ENCODE measurements at regions not wholly inside any gene's neighbourhood (a gene's known extent, or its start where the extent isn't known, plus 50 kb on each side); places are given as distances from the start of the nearest gene placed in this dataset.
"Not testable (repeated sequence)": the region's sequence is repeated elsewhere in the genome, so short reads cannot be mapped to it uniquely, and the experiment has no call there.

DNA sequence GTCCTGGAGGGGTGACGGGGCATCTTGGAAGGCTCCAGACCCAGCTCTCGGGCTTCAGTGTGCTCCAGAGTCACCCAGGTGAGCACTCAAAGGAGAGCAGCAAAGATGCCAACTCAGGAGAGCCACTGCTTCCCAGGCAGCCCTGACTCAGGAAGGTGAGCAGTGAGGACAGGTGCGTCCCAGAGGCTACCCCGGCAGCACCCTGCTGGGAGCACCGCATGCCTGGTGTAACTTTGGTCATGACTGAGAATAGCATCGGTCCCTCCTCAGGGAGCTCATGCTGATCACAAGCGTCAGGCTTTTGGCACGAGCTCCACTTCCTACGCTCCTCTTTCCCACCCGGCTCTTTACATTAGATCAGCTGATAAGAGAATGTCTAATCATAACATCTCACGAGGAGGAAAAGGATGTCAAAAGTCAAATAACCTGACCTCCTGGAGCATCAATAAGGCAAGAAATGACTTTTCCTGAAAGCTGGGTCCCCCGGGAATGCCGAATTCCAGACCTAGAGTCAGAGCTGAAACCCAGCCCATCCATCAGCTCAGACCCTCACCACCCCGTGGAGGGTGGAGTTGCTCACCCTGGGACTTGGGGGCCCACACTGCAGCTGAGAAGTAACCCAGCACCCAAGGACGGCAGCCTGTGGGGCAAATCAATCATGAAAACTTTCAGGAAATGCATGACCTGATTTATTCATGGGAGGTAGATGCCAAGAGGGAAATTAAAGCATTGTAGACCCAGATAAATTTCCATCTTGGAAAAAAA is 248.8 kb downstream of the ACKR3 start:
- DNase-seq (ENCODE audit: extremely low read depth, low read depth, low spot score), result no peak

DNA sequence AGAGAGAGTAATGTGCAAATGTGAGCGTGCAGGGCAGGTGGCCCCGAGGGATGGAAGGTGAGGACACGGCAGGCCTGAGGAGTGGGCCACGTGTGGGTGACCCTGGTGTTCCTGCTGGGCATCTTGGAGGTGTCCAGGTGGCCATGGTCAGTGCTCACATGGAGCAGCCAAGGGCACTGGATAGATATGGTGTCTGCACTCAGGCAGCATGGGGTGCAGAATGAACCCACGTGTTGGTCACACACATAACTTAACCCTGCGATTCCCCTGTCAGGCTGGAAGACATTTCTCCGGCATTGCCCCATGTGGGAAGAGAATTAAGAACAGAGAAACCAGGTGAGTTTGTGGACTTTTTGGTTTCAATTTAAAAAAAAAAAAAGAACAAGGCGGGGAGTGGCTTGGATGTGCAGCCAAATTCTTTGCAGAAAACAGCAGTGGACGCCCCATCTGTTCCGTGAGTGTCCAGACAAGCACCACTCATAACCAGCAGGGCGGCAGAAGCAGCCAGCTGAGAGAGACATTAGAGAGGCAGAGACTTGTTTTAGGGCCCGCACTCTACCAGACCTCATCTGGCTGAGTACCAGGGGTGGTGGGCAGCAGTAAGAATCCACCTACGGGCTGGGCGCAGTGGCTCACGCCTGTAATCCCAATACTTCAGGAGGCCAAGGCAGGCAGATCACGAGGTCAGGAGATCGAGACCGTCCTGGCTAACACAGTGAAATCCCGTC is 249.8 kb downstream of the ACKR3 start:
- no peak for DNase-seq (ENCODE audit: extremely low read depth, low read depth, low spot score)

DNA sequence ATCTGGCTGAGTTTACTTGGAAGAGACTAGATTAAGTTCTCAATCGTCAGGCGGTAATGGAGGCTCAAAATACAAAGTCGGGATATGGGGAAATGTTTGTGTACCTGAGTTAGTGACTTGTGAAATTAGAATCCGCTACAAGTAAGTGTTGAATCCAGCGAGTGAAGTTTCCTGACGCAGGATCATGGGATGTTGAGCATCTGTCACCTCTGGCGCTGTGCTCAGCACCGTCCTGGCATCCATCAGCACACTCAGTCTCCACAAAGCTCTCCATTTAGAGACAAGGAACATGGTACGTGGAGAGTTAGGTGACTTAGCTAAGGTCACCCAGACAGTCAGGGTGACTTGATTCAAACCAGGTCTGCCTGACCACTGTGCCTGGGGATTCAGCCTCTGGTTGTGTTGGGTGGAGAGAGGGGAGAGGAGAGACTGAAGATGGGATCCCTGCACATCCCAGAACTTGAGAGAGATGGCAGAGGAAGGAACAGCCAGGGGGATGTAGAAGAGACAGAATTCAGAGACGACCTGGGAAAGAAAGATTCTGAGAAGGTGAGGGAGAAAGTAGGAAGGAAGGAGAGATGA is 251.2 kb downstream of the ACKR3 start:
- DNase-seq (ENCODE audit: extremely low read depth, low read depth, low spot score), result no peak

DNA sequence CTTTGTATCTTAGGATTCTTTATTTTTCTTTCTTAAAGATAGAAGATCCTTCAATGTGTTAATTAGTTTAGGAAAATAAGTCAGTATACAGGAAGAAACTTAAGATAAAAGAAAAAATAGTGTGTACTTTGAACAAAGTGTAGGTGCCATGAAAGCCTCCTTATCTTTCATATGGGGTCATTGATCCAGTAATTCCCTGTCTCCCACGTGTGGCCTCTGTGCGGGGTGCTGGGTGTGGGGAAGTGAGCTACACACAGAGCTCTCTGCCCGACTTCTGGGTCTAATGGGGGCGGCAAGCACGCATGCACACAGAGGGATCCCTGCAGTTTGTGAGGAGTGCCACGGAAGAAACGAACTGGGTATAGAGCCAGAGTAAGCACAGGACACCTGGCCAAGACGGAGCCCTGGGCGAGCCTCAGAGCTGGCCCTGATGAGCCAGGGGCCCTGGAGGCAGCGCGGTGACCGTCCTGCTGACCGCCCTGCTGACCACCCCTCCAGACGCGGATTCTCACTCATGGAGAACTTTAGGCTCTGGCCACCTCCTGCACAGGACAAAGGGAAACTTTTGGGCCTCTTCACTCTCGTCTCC is 253.5 kb downstream of the ACKR3 start:
- DNase-seq (ENCODE audit: extremely low read depth, low read depth, low spot score), result no peak

DNA sequence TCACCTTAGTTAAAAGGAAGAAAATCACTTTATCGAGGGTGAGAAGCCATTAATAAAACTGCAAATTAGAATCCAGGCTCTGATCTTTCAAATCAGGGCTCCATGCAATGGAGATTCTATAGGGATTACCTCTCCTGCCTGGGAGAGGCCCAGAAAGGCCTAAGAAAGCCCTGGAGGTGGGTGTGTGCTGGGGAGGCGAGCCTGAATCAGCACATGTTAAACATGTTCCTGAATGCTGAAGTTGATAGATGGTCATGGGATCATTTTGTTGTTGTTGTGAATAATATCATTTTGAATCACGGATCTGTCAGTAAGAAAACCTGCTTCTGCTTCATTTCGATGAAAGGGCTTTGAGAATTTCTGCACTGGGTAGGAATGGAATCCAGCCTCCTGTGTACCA is 254.3 kb downstream of the ACKR3 start:
- no peak for DNase-seq (ENCODE audit: extremely low read depth, low read depth, low spot score)

DNA sequence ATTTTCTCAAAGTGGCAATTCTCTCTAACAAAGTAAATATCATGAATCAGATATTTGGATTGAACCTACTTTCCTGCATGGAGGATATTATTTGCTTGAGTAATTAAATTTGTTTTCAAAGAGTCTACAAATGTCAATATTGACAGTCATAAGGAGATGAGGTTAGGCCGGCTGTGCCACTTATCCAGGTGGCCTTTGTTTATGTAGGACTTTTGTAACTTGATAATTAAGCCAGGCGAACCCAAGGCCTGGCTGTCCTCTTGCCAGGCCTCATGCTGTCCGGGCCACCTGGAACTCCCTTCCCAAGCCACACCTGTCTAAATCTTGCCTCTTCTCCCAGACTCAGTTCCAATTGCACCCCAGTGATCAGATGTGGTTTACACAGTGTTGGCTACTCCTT is 255.2 kb downstream of the ACKR3 start:
- DNase-seq (ENCODE audit: extremely low read depth, low read depth, low spot score), result no peak

DNA sequence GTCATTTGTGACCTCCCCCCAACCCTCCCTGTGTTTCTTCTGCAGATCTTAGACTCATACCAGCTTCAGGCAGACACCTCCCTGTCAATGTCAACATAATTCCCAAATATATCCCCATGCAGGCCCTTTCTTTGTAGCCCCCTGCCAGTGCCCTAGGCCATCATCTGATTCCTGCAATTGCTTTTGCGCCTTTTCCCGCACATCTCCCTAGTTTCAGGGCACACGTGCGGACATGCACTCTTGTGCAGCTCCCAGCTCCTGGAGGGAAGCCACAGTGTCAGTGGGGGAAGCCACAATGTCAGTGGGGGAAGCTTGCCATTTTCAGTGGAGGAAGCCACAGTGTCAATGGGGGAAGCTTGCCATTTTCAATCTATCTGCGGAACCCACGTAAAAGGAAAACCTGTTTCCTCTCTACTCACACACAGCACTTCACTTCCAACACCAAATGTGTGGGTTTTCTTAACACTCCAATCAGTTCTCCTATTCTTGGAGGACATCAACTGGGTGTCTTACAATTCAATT is 256.4 kb downstream of the ACKR3 start:
- DNase-seq (ENCODE audit: extremely low read depth, low read depth, low spot score), result no peak

DNA sequence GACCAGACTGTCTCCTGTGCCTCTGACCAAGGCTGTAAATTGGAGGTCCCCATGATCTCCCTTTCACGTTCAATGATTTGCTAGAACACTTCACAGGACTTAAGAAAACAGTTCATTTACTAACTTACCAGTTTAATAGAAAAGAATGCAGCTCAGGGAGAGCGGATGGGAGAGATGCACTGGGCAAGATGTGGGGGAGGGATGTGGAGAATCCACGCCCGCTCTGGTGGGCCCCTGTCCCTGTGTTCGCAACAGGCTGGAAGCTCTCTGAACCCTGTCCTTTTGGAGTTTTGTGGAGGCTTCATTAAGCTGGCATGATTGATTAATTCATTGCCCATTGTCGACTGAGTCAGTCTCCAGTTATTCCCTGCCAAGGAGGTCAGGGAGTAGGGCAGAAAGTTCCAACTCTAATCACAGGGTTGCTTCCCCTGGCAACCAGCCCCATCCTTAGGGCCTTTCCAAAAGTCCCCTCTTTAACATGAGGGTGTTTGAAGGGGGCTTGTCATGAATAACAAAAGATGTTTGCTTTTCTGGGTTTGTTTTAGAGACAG is 257.1 kb downstream of the ACKR3 start:
- no peak for DNase-seq (ENCODE audit: extremely low read depth, low read depth, low spot score)

DNA sequence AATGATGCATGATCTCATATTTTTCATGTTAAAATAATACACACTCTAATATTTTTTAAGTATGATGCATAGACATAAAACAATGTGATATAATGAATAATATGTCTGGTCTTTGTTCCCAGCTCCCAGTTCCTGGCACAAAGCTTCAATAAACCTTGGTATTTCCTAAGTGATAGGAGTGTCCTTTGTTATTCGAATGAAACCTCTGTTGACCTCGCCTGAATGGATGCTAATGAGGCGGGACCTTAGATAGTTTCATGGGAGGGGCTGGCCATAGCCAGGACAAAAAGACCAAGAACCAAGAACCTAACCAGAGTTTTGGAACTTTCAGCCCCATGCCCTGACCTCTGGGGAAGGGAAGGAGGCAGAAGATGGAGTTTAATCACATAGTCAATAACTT is 257.7 kb upstream of the COPS8 start:
- peak; percentile 80 for DNase-seq (ENCODE audit: extremely low read depth, low read depth, low spot score)

DNA sequence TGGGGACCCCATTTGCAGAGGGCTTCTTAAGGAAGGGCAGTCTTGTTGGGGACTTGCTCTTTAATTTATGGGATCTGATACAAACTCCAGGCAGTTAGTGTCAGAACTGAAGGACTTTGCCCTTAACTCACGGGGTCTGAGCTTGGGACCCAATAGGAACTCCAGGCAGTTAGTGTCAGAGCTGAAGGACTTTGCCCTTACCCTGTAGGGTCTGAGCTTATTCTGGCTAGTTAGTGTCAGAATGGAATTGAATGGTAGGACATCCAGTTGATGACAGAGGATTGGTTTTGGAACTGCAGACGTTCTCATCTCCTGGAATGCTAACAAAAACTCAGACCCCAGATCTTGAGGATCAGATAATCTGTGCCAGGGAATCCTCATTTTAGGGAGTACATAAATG is 256.9 kb upstream of the COPS8 start:
- no peak for DNase-seq (ENCODE audit: extremely low read depth, low read depth, low spot score)

DNA sequence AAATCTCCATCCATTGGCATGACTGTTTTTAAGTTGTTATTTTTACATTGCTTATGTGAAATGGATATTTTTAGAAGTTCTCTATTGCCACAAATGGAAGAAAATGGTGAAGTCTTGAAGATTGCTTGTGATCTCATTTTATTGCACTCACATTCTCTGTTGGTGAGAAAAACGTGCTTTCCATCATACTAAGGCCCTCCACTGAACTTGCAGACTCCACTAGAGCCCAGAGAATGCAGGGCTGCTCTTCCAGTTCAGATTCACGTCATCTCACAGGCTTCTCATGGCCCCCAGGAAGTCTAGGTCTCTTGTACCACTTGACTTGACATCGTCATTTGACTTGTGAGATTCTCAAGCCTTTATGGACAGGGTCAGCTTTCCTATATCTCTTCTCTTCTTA is 254.8 kb upstream of the COPS8 start:
- no peak for DNase-seq (ENCODE audit: extremely low read depth, low read depth, low spot score)

DNA sequence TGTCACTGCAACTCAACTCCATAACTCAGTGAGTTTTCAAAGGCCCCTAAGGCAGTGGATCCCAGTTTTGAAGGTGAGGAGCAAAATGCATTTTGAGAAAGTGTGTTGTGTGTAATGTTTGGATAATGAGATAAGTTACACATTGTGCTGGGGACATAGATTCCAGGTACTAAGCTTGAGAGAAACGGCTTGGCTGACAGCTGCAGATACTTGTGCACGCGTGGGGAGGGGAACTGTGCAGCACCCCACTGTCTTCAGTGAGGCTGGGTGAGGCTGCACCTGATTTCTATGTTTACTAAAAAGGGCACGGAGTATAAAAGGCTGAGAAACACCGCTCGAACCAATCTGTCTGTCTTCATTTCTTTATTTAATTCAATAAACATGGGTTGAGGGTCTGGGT is 254.0 kb upstream of the COPS8 start:
- DNase-seq (ENCODE audit: extremely low read depth, low read depth, low spot score), result no peak

DNA sequence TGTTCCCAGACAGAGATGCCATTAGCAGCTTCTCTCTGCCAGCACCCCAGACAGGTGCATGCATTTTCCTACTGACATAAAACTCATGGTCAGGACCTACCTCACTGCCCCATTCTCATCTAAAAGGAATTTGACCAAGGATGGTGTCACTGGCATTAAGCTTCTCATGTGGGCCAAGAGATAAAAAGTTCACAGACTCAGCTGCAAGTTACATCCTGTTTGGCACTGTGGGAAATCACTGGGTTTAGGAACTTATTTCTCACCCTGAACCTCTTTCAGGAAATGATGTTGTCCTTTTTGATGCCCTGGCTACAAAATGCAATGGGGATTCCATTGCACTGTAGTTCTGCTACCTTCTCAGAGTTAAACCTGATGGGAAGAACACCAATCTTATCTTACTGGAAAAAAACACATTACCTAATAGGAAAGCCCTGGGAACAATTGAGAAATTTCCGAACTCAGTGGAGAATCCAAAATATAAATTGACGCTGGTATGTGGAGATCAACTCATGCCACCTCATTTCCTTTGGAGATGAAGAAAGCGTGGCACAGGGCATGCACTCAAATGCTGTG is 252.1 kb upstream of the COPS8 start:
- peak; percentile 84 for DNase-seq (ENCODE audit: extremely low read depth, low read depth, low spot score)

DNA sequence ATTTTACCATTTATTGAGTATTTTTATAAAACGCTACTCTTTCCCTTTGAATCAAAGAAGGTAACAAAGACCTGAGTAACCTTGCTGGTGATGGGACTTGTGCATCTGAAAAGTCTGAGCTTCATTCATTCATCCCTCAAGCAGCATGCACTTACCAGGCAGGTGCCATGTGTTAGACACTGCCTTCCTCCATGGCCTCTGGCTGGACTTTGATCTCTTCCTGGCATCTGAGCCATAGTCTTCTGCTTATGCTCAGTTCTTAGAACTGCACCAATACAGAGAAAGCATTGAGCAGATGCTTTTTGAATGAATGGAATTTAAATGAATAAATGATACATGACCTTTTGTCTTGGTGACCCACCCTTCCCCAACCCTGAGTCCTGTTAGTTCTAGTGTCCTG is 251.4 kb upstream of the COPS8 start:
- DNase-seq (ENCODE audit: extremely low read depth, low read depth, low spot score), result no peak

DNA sequence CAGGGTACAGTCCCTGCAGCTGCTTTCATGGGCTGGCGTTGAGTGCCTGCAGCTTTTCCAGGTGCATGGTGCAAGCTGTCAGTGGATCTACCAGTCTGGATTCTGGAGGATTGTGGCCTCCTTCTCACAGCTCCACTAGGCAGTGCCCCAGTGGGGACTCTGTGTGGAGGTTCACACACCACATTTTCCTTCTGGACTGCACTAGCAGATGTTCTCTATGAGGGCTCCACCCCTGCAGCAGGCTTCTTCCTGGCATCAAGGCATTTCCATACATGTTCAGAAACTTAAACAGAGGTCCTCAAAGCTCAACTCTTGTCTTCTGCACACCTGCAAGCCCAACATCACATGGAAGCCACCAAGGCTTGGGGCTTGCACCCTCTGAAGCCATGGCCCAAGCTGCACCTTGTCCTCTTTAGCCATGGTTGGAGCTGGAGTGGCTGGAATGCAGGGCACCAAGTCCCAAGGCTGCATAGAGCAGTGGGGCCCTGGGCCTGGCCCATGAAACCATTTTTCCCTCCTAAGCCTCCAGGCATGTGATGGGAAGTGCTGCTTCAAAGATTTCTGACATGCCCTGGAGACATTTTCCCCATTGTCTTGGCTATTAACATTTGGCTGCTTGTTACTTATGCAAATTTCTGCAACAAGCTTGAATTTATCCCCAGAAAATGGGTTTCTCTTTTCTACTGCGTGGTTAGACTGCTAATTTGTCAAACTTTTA is 250.2 kb upstream of the COPS8 start:
- DNase-seq (ENCODE audit: extremely low read depth, low read depth, low spot score), result no peak

DNA sequence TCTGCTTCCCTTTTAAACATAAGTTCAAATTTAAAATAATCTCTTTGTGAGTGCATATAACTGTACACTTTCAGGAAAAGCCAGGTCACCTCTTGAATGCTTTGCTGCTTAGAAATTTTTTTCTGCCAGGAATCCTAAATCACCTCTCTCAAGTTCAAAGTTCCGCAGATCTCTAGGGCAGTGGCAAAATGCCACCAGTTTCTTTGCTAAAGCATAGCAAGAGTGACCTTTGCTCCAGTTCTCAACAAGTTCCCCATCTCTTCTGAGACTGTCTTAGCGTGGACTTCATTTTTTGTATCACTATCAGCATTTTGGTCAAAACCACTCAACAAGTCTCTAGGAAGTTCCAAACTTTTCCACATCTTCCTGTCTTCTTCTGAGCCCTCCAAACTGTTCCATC is 249.7 kb upstream of the COPS8 start:
- not testable (repeated sequence) for DNase-seq (ENCODE audit: extremely low read depth, low read depth, low spot score)

DNA sequence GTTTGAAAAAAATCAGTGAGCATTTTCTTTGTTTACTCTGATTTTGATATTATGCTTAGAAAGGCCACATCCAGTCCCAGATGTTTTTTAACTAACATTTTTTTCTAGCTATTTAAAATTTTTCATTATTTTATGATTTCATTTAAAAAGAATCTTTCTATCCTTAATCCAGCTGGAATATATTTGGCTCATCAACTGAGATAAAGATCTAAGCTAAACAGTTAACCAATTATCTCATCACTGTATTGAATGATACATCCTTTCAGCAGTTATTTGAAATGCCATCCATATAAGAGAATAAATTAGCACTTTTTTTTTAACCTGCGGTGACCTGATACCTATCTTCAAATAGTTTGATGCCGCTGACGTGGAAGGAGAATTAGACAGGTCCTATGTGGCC is 245.5 kb upstream of the COPS8 start:
- no peak for DNase-seq (ENCODE audit: extremely low read depth, low read depth, low spot score)

DNA sequence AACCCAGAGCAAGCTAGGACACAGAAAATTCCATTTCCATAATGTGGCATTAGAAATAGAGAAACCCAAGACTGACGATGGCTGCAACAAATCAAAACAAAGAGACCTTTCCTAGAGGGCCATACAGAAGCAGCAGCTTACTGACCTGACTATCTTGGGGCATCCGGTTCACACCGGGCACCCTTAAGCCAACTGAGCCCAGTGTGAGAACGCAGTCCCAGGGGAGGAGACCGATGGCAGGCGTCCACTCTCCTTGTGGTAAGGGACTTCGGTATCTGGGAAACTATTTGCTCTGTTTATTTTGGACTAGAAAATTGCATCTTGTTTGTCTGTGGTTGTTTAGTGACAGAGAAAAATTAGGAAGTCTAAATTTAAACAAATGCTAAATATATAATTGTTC is 244.8 kb upstream of the COPS8 start:
- no peak for DNase-seq (ENCODE audit: extremely low read depth, low read depth, low spot score)

DNA sequence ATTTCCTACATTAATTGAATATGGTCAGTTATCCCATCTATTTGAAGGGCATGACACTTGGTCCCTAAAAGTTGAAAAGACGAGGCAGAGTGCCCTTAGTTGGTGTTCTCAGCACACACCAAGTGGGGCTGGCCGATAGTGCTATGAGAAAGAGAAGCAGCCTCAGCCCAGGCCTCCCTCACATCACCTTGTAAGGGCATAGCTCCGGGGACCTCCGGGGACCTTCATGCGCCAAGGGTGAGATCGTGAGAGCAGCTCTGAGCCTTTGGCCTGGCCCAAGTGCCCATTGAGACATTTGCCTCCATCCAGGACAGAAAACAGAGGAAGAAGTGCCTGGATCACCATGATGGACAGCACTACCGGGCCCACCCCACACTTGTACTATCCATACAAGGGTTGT is 244.3 kb upstream of the COPS8 start:
- no peak for DNase-seq (ENCODE audit: extremely low read depth, low read depth, low spot score)

Data from glomerular endothelial cell (primary cell).